IPS-20b (cell line): ENCODE measurements at regions not wholly inside any gene's neighbourhood (a gene's known extent, or its start where the extent isn't known, plus 50 kb on each side); places are given as distances from the start of the nearest gene placed in this dataset.

Source experiments
- H3K27ac ChIP-seq: one replicate; pipeline ENCODE4 v1.5.1; 2013; ENCODE audit warnings: low read length
- H3K27me3 ChIP-seq: 2 replicates; pipeline ENCODE4 v1.6.1; 2013; ENCODE audit warnings: mild to moderate bottlenecking, low read length, inconsistent platforms; ENCODE audit not compliant: insufficient read depth
- H3K36me3 ChIP-seq: 2 replicates; pipeline ENCODE4 v1.6.1; 2013; ENCODE audit warnings: low read depth, mild to moderate bottlenecking, inconsistent platforms, low read length, moderate library complexity; ENCODE audit not compliant: insufficient read depth
- H3K4me1 ChIP-seq: 2 replicates; pipeline ENCODE4 v1.6.1; 2013; ENCODE audit warnings: mild to moderate bottlenecking, control low read depth, inconsistent platforms, low read length, moderate library complexity; ENCODE audit not compliant: insufficient read depth
- H3K4me3 ChIP-seq: 2 replicates; pipeline ENCODE4 v1.5.1; 2013; ENCODE audit warnings: mild to moderate bottlenecking, low read length, inconsistent platforms
- H3K9ac ChIP-seq: 2 replicates; pipeline ENCODE4 v1.6.1; 2013; ENCODE audit warnings: low read depth, mild to moderate bottlenecking, inconsistent platforms, low read length, moderate library complexity
- H3K9me3 ChIP-seq: 2 replicates; pipeline ENCODE4 v1.6.1; 2013; ENCODE audit warnings: mild to moderate bottlenecking, low read depth, low read length, inconsistent platforms; ENCODE audit not compliant: insufficient read depth

GRCh38 chr20:39163993-39164392 lies 201.8 kb downstream of the DHX35 start:
- Histone ChIP-seq H3K4me1 (no peaks in the 10 kb centered on the region), H3K9me3 (no peaks in the 10 kb centered on the region), H3K36me3 (no peaks in the 10 kb centered on the region), H3K4me3 (no peak overlapping the region), H3K27me3 (no peaks in the 10 kb centered on the region), H3K27ac (no peak overlapping the region), H3K9ac (no peak overlapping the region)

- no peak overlapping the region for H3K4me3 ChIP-seq
- H3K27me3 ChIP-seq: no peaks in the 10 kb centered on the region
- no peak overlapping the region for H3K9ac ChIP-seq
- H3K27ac ChIP-seq: no peak overlapping the region
- H3K4me1 ChIP-seq: no peaks in the 10 kb centered on the region
- no peaks in the 10 kb centered on the region for H3K36me3 ChIP-seq
- H3K9me3 ChIP-seq: no peaks in the 10 kb centered on the region
Measured at GRCh38 chr20:39161900-39162299, 199.8 kb downstream of the DHX35 start.

GRCh38 chr20:39155971-39156370 lies 193.8 kb downstream of the DHX35 start:
- H3K9ac ChIP-seq: no peak overlapping the region
- H3K9me3 ChIP-seq: no peaks in the 10 kb centered on the region
- no peaks in the 10 kb centered on the region for H3K4me1 ChIP-seq
- no peaks in the 10 kb centered on the region for H3K36me3 ChIP-seq
- H3K27me3 ChIP-seq: no peaks in the 10 kb centered on the region; the same call in 1 of the 2 replicates
- H3K4me3 ChIP-seq: no peak overlapping the region
- no peak overlapping the region for H3K27ac ChIP-seq

- Histone ChIP-seq H3K9me3 (no peaks in the 10 kb centered on the region), H3K9ac (no peak overlapping the region), H3K27me3 (no peaks in the 10 kb centered on the region; the same call in 1 of the 2 replicates), H3K27ac (no peak overlapping the region), H3K4me3 (no peak overlapping the region), H3K4me1 (no peaks in the 10 kb centered on the region), H3K36me3 (no peaks in the 10 kb centered on the region)
Measured at GRCh38 chr20:39152742-39153141, 190.6 kb downstream of the DHX35 start.

GRCh38 chr20:39152126-39152525 lies 190.0 kb downstream of the DHX35 start:
- Histone ChIP-seq H3K4me1 (peaks cover under 1% of the 10 kb centered on the region; the same call in 1 of the 2 replicates), H3K9me3 (no peaks in the 10 kb centered on the region), H3K27ac (no peak overlapping the region), H3K9ac (no peak overlapping the region), H3K4me3 (no peak overlapping the region), H3K27me3 (no peaks in the 10 kb centered on the region; the same call in 1 of the 2 replicates), H3K36me3 (no peaks in the 10 kb centered on the region)

- no peak overlapping the region for H3K4me3 ChIP-seq
Measured at GRCh38 chr20:39150501-39150900, 188.4 kb downstream of the DHX35 start.

GRCh38 chr20:39146394-39146793 lies 184.2 kb downstream of the DHX35 start:
- no peak overlapping the region for H3K9ac ChIP-seq
- peaks cover 10% of the 10 kb centered on the region for H3K4me1 ChIP-seq
- H3K9me3 ChIP-seq: no peaks in the 10 kb centered on the region
- H3K4me3 ChIP-seq: no peak overlapping the region; the same call in 1 of the 2 replicates
- no peaks in the 10 kb centered on the region for H3K27me3 ChIP-seq
- no peak overlapping the region for H3K27ac ChIP-seq
- H3K36me3 ChIP-seq: no peaks in the 10 kb centered on the region

More at GRCh38 chr20:39150501-39150900, 188.4 kb downstream of the DHX35 start:
- no peaks in the 10 kb centered on the region for H3K36me3 ChIP-seq
- no peaks in the 10 kb centered on the region for H3K9me3 ChIP-seq
- H3K4me1 ChIP-seq: peaks cover 10% of the 10 kb centered on the region
- H3K27me3 ChIP-seq: no peaks in the 10 kb centered on the region; the same call in 1 of the 2 replicates
- no peak overlapping the region for H3K27ac ChIP-seq
- H3K9ac ChIP-seq: no peak overlapping the region

GRCh38 chr20:39145921-39146320 lies 183.8 kb downstream of the DHX35 start:
- Histone ChIP-seq H3K4me1 (peaks cover 10% of the 10 kb centered on the region), H3K36me3 (no peaks in the 10 kb centered on the region), H3K9ac (no peak overlapping the region), H3K9me3 (no peaks in the 10 kb centered on the region), H3K27ac (no peak overlapping the region), H3K27me3 (no peaks in the 10 kb centered on the region), H3K4me3 (no peak overlapping the region; the same call in 1 of the 2 replicates)

- Histone ChIP-seq H3K4me1 (peaks cover 10% of the 10 kb centered on the region), H3K4me3 (no peak overlapping the region), H3K9ac (no peak overlapping the region), H3K36me3 (no peaks in the 10 kb centered on the region), H3K9me3 (no peaks in the 10 kb centered on the region), H3K27me3 (no peaks in the 10 kb centered on the region; the same call in 1 of the 2 replicates), H3K27ac (no peak overlapping the region)
Measured at GRCh38 chr20:39144757-39145156, 182.6 kb downstream of the DHX35 start.

- Histone ChIP-seq H3K36me3 (no peaks in the 10 kb centered on the region), H3K4me3 (no peak overlapping the region), H3K4me1 (peaks cover 10% of the 10 kb centered on the region), H3K9me3 (no peaks in the 10 kb centered on the region), H3K27me3 (no peaks in the 10 kb centered on the region; the same call in 1 of the 2 replicates), H3K9ac (no peak overlapping the region), H3K27ac (no peak overlapping the region)
Measured at GRCh38 chr20:39142407-39143096, 180.4 kb downstream of the DHX35 start.

GRCh38 chr20:39137299-39137698 lies 175.2 kb downstream of the DHX35 start:
- Histone ChIP-seq H3K27ac (no peak overlapping the region), H3K4me1 (no peaks in the 10 kb centered on the region), H3K36me3 (no peaks in the 10 kb centered on the region), H3K9ac (no peak overlapping the region), H3K4me3 (no peak overlapping the region), H3K9me3 (no peaks in the 10 kb centered on the region), H3K27me3 (no peaks in the 10 kb centered on the region; the same call in 1 of the 2 replicates)

- no peak overlapping the region for H3K4me3 ChIP-seq
- no peak overlapping the region for H3K9ac ChIP-seq
- no peaks in the 10 kb centered on the region for H3K36me3 ChIP-seq
- no peaks in the 10 kb centered on the region for H3K4me1 ChIP-seq
- H3K27me3 ChIP-seq: no peaks in the 10 kb centered on the region; the same call in 1 of the 2 replicates
- H3K9me3 ChIP-seq: no peaks in the 10 kb centered on the region
- no peak overlapping the region for H3K27ac ChIP-seq
Measured at GRCh38 chr20:39136798-39137197, 174.7 kb downstream of the DHX35 start.
